H9 (cell line): ENCODE measurements at regions not wholly inside any gene's neighbourhood (a gene's known extent, or its start where the extent isn't known, plus 50 kb on each side); places are given as distances from the start of the nearest gene placed in this dataset.

ENCODE experiments used
- DNase-seq: peaks from one replicate; pipeline ENCODE4 v3.0.0-alpha.2; 2017
- H2AFZ ChIP-seq: one replicate; pipeline ENCODE4 v1.6.1; 2013; ENCODE audit warnings: mild to moderate bottlenecking, low read length, control low read depth, moderate library complexity
- H2AK5ac ChIP-seq: 2 replicates; pipeline ENCODE4 v1.6.1; 2013; ENCODE audit warnings: low read length, control low read depth, mixed read lengths; ENCODE audit not compliant: insufficient read length
- H2BK120ac ChIP-seq: one replicate; pipeline ENCODE4 v1.6.1; 2013; ENCODE audit warnings: low read depth, mild to moderate bottlenecking, low read length, control low read depth, inconsistent platforms; ENCODE audit not compliant: poor library complexity, severe bottlenecking
- H2BK12ac ChIP-seq: 2 replicates; pipeline ENCODE4 v1.6.1; 2013; ENCODE audit warnings: low read length, control low read depth, mixed read lengths, low read depth; ENCODE audit not compliant: insufficient read length
- H2BK15ac ChIP-seq: 2 replicates; pipeline ENCODE4 v1.6.1; 2013; ENCODE audit warnings: low read depth, low read length, control low read depth
- H2BK20ac ChIP-seq: one replicate; pipeline ENCODE4 v1.6.1; 2013; ENCODE audit warnings: low read depth, mild to moderate bottlenecking, low read length, control low read depth, inconsistent platforms; ENCODE audit not compliant: poor library complexity, severe bottlenecking
- H2BK5ac ChIP-seq: 2 replicates; pipeline ENCODE4 v1.6.1; 2013; ENCODE audit warnings: low read length, control low read depth, mixed read lengths; ENCODE audit not compliant: insufficient read length
- H3K14ac ChIP-seq: 2 replicates; pipeline ENCODE4 v1.6.1; 2013; ENCODE audit warnings: low read length, control low read depth; ENCODE audit not compliant: insufficient read depth
- H3K18ac ChIP-seq: 2 replicates; pipeline ENCODE4 v1.6.1; 2013; ENCODE audit warnings: low read depth, mild to moderate bottlenecking, mixed read lengths, low read length, control low read depth; ENCODE audit not compliant: insufficient read length
- H3K23ac ChIP-seq: 2 replicates; pipeline ENCODE4 v1.6.1; 2013; ENCODE audit warnings: low read length, control low read depth, mixed read lengths, low read depth; ENCODE audit not compliant: insufficient read length
- H3K23me2 ChIP-seq: 2 replicates; pipeline ENCODE4 v1.6.1; 2013; ENCODE audit warnings: low read depth, mild to moderate bottlenecking, mixed read lengths, low read length, control low read depth; ENCODE audit not compliant: insufficient read length, poor library complexity, severe bottlenecking
- H3K27ac ChIP-seq: 2 replicates; pipeline ENCODE4 v1.5.1; 2013; ENCODE audit warnings: low read length, control low read depth, mixed read lengths, low read depth; ENCODE audit not compliant: insufficient read length
- H3K27me3 ChIP-seq: 2 replicates; pipeline ENCODE4 v1.6.1; 2013; ENCODE audit warnings: low read length, control low read depth, inconsistent platforms; ENCODE audit not compliant: insufficient read depth
- H3K4ac ChIP-seq: 2 replicates; pipeline ENCODE4 v1.6.1; 2013; ENCODE audit warnings: low read depth, mild to moderate bottlenecking, control low read depth, inconsistent platforms, low read length, moderate library complexity
- H3K4me1 ChIP-seq: 2 replicates; pipeline ENCODE4 v1.6.1; 2013; ENCODE audit warnings: low read length, control low read depth, inconsistent platforms; ENCODE audit not compliant: insufficient read depth
- H3K4me2 ChIP-seq: 2 replicates; pipeline ENCODE4 v1.6.1; 2013; ENCODE audit warnings: low read length, control low read depth, mixed read lengths; ENCODE audit not compliant: insufficient read length, insufficient read depth
- H3K56ac ChIP-seq: 2 replicates; pipeline ENCODE4 v1.6.1; 2013; ENCODE audit warnings: low read depth, mild to moderate bottlenecking, mixed read lengths, low read length, control low read depth; ENCODE audit not compliant: insufficient read length
- H3K79me1 ChIP-seq: 2 replicates; pipeline ENCODE4 v1.6.1; 2013; ENCODE audit warnings: low read depth, mild to moderate bottlenecking, moderate library complexity, low read length, control low read depth, inconsistent platforms; ENCODE audit not compliant: insufficient read depth, poor library complexity, severe bottlenecking
- H3K79me2 ChIP-seq: 2 replicates; pipeline ENCODE4 v1.6.1; 2013; ENCODE audit warnings: low read length, control low read depth, inconsistent platforms; ENCODE audit not compliant: insufficient read depth
- H3K9ac ChIP-seq: 2 replicates; pipeline ENCODE4 v1.6.1; 2013; ENCODE audit warnings: low read length, control low read depth, mixed read lengths; ENCODE audit not compliant: insufficient read length; ENCODE audit errors: extremely low read depth
- H3K9me3 ChIP-seq: one replicate; pipeline ENCODE4 v1.6.1; 2013; ENCODE audit warnings: low read depth, low read length, inconsistent platforms; ENCODE audit not compliant: control insufficient read depth
- H3T11ph ChIP-seq: one replicate; pipeline ENCODE4 v1.6.1; 2013; ENCODE audit warnings: mild to moderate bottlenecking, low read length, control low read depth, inconsistent platforms
- H4K20me1 ChIP-seq: one replicate; pipeline ENCODE4 v1.6.1; 2013; ENCODE audit not compliant: control insufficient read depth, insufficient read length, insufficient read depth
- H4K5ac ChIP-seq: 2 replicates; pipeline ENCODE4 v1.6.1; 2013; ENCODE audit warnings: low read depth, mild to moderate bottlenecking, mixed read lengths, low read length, control low read depth; ENCODE audit not compliant: insufficient read length
- H4K8ac ChIP-seq: replicated peaks from 2 replicates; pipeline ENCODE4 v1.6.1; 2013; ENCODE audit warnings: low read length, control low read depth, mixed read lengths, low read depth; ENCODE audit not compliant: insufficient read length
- H4K91ac ChIP-seq: 2 replicates; pipeline ENCODE4 v1.6.1; 2013; ENCODE audit warnings: low read depth, mild to moderate bottlenecking, moderate library complexity, mixed read lengths, low read length, control low read depth; ENCODE audit not compliant: insufficient read length
- H3K27ac Mint-ChIP-seq, 3 experiments: 2 replicates in 2 of 3; 3 replicates in 1 of 3; pipeline ENCODE4 v1.8.0; 2020 to 2021; ENCODE audit warnings: mixed read lengths in 3 of 3, mild to moderate bottlenecking in 1 of 3, moderate library complexity in 1 of 3
- H3K27me3 Mint-ChIP-seq: 2 replicates; pipeline ENCODE4 v1.8.0; 2021; ENCODE audit warnings: low read depth, mild to moderate bottlenecking, moderate library complexity, mixed read lengths
- H3K36me3 Mint-ChIP-seq, 3 experiments: 2 replicates in 2 of 3; 3 replicates in 1 of 3; pipeline ENCODE4 v1.8.0; 2020 to 2021; ENCODE audit warnings: low read depth in 3 of 3, mixed read lengths in 3 of 3; ENCODE audit not compliant: insufficient read depth in 1 of 3
- H3K4me1 Mint-ChIP-seq, 2 experiments: 2 replicates each; pipeline ENCODE4 v1.8.0; 2020; ENCODE audit warnings: mixed read lengths in 2 of 2
- H3K4me3 Mint-ChIP-seq, 2 experiments: 2 replicates in 1 of 2; 3 replicates in 1 of 2; pipeline ENCODE4 v1.8.0; 2020 to 2021; ENCODE audit warnings: mild to moderate bottlenecking in 2 of 2, mixed read lengths in 2 of 2, moderate library complexity in 1 of 2
- H3K9me3 Mint-ChIP-seq, 2 experiments: 2 replicates in 1 of 2; 3 replicates in 1 of 2; pipeline ENCODE4 v1.8.0; 2020; ENCODE audit warnings: mild to moderate bottlenecking in 2 of 2, mixed read lengths in 2 of 2, moderate library complexity in 1 of 2
- CTCF ChIP-seq: fragments of 200-600 bp; sonication (generic); conservative IDR thresholded peaks from 3 replicates; pipeline ENCODE4 v1.8.0; 2021; ENCODE audit warnings: antibody characterized with exemption, mild to moderate bottlenecking
- WGBS: extraction: QIAGEN DNeasy Blood & Tissue Kit; methylation state at CpG from one replicate; pipeline ENCODE4 v1.1.7; 2013; ENCODE audit warnings: missing lambda C conversion rate, low lambda C conversion rate, mixed read lengths; ENCODE audit not compliant: insufficient read length; ENCODE audit errors: extremely low coverage; 5-methylcytosine and 5-hydroxymethylcytosine counted together

DNA sequence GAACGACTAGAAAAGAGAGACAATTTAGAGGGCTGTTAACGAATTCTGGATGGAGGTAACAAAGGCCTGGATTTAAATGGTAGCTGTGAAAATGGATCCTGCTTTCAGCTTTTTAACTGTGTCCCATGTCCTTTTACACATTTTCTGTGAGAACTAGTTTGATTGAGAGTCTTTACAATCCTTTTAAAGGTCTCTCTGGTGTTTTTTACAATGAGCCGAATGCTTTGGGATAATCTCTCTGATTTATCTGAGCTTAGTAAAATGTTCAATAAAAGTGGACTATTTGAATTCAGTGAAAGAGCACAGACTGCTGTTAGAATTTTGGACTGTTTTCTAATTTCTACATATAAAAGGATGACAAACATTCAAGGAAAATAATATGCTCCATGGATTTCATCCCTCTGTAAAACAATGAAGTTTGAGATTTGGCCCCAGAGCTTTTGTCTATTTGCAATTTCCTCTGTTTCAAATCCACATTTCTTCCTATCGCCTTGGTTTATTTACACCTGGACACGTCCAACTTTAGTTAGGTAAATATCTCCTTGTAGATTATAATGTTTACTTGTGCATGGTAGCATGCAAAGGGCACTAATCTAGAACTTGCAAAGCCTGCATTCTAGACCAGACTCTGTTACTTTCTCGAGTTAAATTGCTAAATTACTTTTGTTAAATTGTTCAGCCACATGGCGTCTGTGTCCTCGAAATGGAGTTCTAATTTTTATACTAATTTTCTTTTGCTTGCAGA lies 871.0 kb upstream of the CITED2 start:
- H3K27me3 Mint-ChIP-seq: no peaks in the 10 kb centered on the region
- Histone ChIP-seq H3K56ac (no peak overlapping the region), H3T11ph (no peak overlapping the region), H3K4me2 (no peak overlapping the region), H3K9ac (no peak overlapping the region), H3K23me2 (no peaks in the 10 kb centered on the region), H3K9me3 (no peaks in the 10 kb centered on the region), H3K14ac (no peak overlapping the region), H2BK12ac (no peak overlapping the region), H4K8ac (no peak overlapping the region), H2BK20ac (no peak overlapping the region), H3K4me1 (no peaks in the 10 kb centered on the region), H3K27ac (no peak overlapping the region), H4K91ac (no peak overlapping the region), H3K27me3 (no peaks in the 10 kb centered on the region), H4K20me1 (no peaks in the 10 kb centered on the region), H2BK120ac (no peak overlapping the region), H3K18ac (no peak overlapping the region), H2AFZ (no peak overlapping the region), H3K79me2 (no peaks in the 10 kb centered on the region), H2BK5ac (no peak overlapping the region), H4K5ac (no peak overlapping the region), H2BK15ac (no peak overlapping the region), H3K4ac (no peak overlapping the region), H3K79me1 (no peaks in the 10 kb centered on the region), H2AK5ac (no peak overlapping the region), H3K23ac (no peak overlapping the region)
- H3K4me3 Mint-ChIP-seq: no peak overlapping the region
- H3K4me1 Mint-ChIP-seq: no peaks in the 10 kb centered on the region
- peaks cover 0 to 5% of the 10 kb centered on the region in 2 experiments; a peak in 2 of 5 replicates for H3K9me3 Mint-ChIP-seq
- no peak overlapping the region for H3K27ac Mint-ChIP-seq
- WGBS: no CpG with 5 or more reads among the region's 8 CpGs
- DNase-seq: no peak
- TF ChIP-seq CTCF: no peak
- H3K36me3 Mint-ChIP-seq: peaks cover 0 to 4% (median under 1%) of the 10 kb centered on the region in 3 experiments; a peak in 3 of 7 replicates
